HFFc6 (cell line): ENCODE measurements at regions not wholly inside any gene's neighbourhood (a gene's known extent, or its start where the extent isn't known, plus 50 kb on each side); places are given as distances from the start of the nearest gene placed in this dataset.
"Not testable (repeated sequence)": the region's sequence is repeated elsewhere in the genome, so short reads cannot be mapped to it uniquely, and the experiment has no call there.

ENCODE experiments used
- DNase-seq: peaks from one replicate; pipeline ENCODE4 v3.0.0-alpha.2; 2018
- H3K27ac Mint-ChIP-seq: 2 replicates; pipeline ENCODE4 v1.8.0; 2020; ENCODE audit warnings: mild to moderate bottlenecking, mixed read lengths
- H3K27me3 Mint-ChIP-seq: 2 replicates; pipeline ENCODE4 v1.8.0; 2021; ENCODE audit warnings: mild to moderate bottlenecking, moderate library complexity, mixed read lengths; ENCODE audit not compliant: insufficient read depth
- H3K36me3 Mint-ChIP-seq: 2 replicates; pipeline ENCODE4 v1.8.0; 2021; ENCODE audit warnings: low read depth, mixed read lengths
- H3K4me1 Mint-ChIP-seq: 2 replicates; pipeline ENCODE4 v1.8.0; 2020; ENCODE audit warnings: low read depth, mixed read lengths
- H3K4me3 Mint-ChIP-seq: 2 replicates; pipeline ENCODE4 v1.8.0; 2020; ENCODE audit warnings: mild to moderate bottlenecking, moderate library complexity, mixed read lengths
- H3K9me3 Mint-ChIP-seq: 2 replicates; pipeline ENCODE4 v1.8.0; 2020; ENCODE audit warnings: mild to moderate bottlenecking, mixed read lengths
- TF ChIP-seq, protein P1 (sequence below): fragments of 200-600 bp; sonication (generic); IDR thresholded peaks from 2 replicates; pipeline ENCODE4 v1.5.0; 2021; ENCODE audit warnings: antibody characterized with exemption, mild to moderate bottlenecking

DNA sequence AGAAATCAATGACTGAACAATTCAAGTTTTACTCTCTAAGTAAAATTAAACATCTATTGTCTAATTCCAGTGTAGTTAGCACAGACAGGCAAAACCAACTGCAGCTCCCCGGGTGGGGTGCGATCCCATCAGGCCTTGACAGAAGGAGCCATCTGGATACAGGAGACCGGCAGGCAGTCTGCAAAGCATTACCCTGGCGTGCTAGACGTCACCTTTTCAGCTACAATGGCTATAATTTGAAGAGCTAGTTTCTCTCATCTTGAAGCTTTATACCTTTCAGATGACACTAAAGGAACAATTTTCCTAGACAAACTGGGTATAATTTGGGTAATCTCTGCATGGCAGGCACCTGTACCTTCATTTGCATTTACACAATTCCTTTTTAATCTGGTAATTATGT lies 761.5 kb upstream of the SOX11 start:
- no peaks in the 10 kb centered on the region for H3K4me1 Mint-ChIP-seq
- no peak for DNase-seq
- H3K4me3 Mint-ChIP-seq, result no peak overlapping the region
- H3K27me3 Mint-ChIP-seq, result no peaks in the 10 kb centered on the region
- TF ChIP-seq, protein P1, sequence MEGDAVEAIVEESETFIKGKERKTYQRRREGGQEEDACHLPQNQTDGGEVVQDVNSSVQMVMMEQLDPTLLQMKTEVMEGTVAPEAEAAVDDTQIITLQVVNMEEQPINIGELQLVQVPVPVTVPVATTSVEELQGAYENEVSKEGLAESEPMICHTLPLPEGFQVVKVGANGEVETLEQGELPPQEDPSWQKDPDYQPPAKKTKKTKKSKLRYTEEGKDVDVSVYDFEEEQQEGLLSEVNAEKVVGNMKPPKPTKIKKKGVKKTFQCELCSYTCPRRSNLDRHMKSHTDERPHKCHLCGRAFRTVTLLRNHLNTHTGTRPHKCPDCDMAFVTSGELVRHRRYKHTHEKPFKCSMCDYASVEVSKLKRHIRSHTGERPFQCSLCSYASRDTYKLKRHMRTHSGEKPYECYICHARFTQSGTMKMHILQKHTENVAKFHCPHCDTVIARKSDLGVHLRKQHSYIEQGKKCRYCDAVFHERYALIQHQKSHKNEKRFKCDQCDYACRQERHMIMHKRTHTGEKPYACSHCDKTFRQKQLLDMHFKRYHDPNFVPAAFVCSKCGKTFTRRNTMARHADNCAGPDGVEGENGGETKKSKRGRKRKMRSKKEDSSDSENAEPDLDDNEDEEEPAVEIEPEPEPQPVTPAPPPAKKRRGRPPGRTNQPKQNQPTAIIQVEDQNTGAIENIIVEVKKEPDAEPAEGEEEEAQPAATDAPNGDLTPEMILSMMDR, result no peak
- no peak overlapping the region for H3K27ac Mint-ChIP-seq
- peaks cover 37% of the 10 kb centered on the region for H3K9me3 Mint-ChIP-seq
- no peaks in the 10 kb centered on the region; the same call in 1 of the 2 replicates for H3K36me3 Mint-ChIP-seq

DNA sequence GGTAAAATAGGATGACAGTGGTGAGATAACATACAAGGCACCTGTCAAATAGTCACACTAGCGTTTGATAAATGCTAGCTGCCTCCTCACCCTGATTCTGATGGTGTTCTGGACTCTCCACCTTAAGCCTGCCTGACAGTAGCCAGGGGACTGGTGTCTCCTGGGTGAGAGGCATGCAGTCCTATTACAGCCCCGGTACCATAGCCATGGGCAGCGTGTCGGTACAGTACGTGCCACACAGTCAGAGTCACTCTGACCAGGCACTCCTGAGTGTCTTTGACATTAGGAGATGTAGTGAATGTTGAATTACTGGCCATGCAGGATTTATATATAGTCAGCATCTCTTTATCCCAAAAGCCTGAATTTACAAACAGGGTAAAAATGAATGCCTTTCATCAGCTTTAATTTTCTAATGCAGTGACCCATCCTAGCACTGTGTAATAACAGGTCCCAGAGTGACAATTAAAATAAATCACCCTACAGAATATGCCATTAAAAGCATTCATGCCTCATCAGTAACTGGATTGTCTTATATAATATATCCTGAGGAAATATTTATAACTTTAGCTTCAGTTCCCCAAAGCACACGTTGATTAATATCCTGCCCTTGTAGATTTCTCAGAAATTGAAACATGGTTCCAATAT lies 760.3 kb upstream of the SOX11 start:
- no peaks in the 10 kb centered on the region; the same call in 1 of the 2 replicates for H3K36me3 Mint-ChIP-seq
- H3K4me3 Mint-ChIP-seq, result no peak overlapping the region
- no peak overlapping the region for H3K27ac Mint-ChIP-seq
- H3K9me3 Mint-ChIP-seq, result peaks cover 48% of the 10 kb centered on the region
- H3K4me1 Mint-ChIP-seq, result no peaks in the 10 kb centered on the region
- TF ChIP-seq, protein P1, result no peak
- no peaks in the 10 kb centered on the region for H3K27me3 Mint-ChIP-seq
- no peak for DNase-seq

DNA sequence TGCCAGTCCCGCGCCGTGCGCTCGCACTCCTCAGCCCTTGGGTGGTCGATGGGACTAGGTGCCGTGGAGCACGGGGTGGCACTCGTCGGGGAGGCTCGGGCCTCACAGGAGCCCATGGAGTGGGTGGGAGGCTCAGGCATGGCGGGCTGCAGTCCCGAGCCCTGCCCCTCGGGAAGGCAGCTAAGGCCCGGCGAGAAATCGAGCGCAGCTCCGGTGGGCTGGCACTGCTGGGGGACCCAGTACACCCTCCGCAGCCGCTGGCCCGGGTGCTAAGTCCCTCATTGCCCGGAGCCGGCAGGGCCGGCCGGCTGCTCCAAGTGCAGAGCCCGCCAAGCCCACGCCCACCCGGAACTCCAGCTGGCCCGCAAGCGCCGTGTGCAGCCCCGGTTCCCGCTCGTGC lies 756.9 kb upstream of the SOX11 start:
- H3K27me3 Mint-ChIP-seq, H3K27ac Mint-ChIP-seq, DNase-seq, H3K4me1 Mint-ChIP-seq, H3K4me3 Mint-ChIP-seq, H3K36me3 Mint-ChIP-seq: not testable (repeated sequence)
- peaks cover 61% of the 10 kb centered on the region for H3K9me3 Mint-ChIP-seq

DNA sequence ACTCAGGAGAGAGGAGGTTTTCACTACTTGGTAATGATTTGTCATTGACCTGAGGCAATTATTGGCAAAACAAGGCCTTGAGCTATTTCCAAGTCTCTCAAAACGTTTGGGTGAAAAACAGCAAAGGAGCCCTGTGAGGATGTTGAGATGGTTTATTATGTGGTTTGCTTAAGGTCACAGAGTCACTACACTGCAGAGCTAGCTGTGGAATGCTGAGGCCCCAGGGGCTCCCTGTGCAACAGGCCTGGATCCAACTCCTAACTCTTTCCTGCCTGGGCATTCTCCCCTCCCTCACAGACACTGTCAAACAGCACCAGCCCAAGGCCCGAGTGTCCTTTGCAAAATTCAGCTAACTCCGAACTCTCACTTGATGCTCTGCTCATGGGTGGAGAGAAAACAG lies 754.6 kb upstream of the SOX11 start:
- TF ChIP-seq, protein P1, result no peak
- peaks cover 8% of the 10 kb centered on the region for H3K36me3 Mint-ChIP-seq
- no peaks in the 10 kb centered on the region for H3K4me1 Mint-ChIP-seq
- no peaks in the 10 kb centered on the region; the same call in 1 of the 2 replicates for H3K27me3 Mint-ChIP-seq
- peaks cover 78% of the 10 kb centered on the region for H3K9me3 Mint-ChIP-seq
- H3K4me3 Mint-ChIP-seq, result no peak overlapping the region
- DNase-seq, result no peak
- H3K27ac Mint-ChIP-seq, result no peak overlapping the region

DNA sequence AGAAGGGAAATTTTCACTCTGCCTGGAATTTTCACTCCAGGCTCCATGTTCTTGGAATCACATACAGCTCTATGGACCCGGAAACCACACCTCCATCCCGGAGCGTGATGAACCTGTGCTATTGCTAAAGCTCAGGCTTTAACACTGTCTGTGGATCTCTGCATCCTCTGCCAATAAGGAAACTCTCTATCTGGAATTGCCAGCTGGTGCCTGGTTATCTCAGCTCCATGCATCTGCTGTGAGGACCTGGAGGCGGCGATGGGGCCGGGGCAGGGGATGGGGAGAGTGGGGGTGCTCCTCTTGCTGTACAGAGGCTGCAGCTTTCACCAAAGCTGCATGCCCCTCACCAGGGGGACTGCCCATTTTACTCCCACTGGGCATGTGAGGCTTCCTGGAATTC lies 754.0 kb upstream of the SOX11 start:
- Mint-ChIP-seq H3K27me3 (no peaks in the 10 kb centered on the region; the same call in 1 of the 2 replicates), H3K4me1 (no peaks in the 10 kb centered on the region), H3K27ac (no peak overlapping the region), H3K36me3 (peaks cover 8% of the 10 kb centered on the region), H3K4me3 (no peak overlapping the region), H3K9me3 (peaks cover 75% of the 10 kb centered on the region)
- TF ChIP-seq, protein P1, result no peak
- DNase-seq, result no peak

DNA sequence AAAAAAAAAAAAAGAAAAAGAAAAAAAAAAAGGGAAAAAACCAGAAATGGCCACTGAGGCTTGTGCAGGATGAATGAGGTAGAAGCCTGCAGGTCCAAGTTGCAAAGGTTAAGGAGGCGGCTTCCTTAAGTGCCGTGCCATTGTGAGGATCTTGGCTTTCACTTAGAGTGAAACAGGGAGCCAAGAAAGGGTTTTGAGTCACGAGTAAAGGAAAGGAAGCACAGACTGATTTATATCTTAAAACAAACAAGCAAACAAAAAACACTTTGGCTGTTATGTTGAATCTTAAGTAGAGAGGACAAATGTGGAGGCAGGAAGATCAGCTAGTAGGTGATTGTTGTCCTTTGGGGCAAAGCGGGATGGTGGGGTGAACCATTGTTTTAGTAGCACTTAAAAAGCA lies 749.7 kb upstream of the SOX11 start:
- Mint-ChIP-seq H3K4me3 (no peak overlapping the region), H3K27me3 (no peaks in the 10 kb centered on the region; the same call in 1 of the 2 replicates), H3K27ac (no peak overlapping the region), H3K9me3 (peaks cover 53% of the 10 kb centered on the region), H3K36me3 (peaks cover 8% of the 10 kb centered on the region; the same call in 1 of the 2 replicates), H3K4me1 (no peaks in the 10 kb centered on the region)
- TF ChIP-seq, protein P1, result no peak
- no peak for DNase-seq
